Fibroblast of skin of left biceps (primary cell): ENCODE measurements at regions not wholly inside any gene's neighbourhood (a gene's known extent, or its start where the extent isn't known, plus 50 kb on each side); places are given as distances from the start of the nearest gene placed in this dataset.
A peak's percentile ranks its signal among the peaks of the same experiment; 100 is the strongest.
"Not testable (repeated sequence)": the region's sequence is repeated elsewhere in the genome, so short reads cannot be mapped to it uniquely, and the experiment has no call there.

ENCODE experiments used
- DNase-seq, 2 experiments: peaks; one replicate each; pipeline ENCODE4 v3.0.0-alpha.2; 2013; ENCODE audit warnings: low read depth in 2 of 2

DNA sequence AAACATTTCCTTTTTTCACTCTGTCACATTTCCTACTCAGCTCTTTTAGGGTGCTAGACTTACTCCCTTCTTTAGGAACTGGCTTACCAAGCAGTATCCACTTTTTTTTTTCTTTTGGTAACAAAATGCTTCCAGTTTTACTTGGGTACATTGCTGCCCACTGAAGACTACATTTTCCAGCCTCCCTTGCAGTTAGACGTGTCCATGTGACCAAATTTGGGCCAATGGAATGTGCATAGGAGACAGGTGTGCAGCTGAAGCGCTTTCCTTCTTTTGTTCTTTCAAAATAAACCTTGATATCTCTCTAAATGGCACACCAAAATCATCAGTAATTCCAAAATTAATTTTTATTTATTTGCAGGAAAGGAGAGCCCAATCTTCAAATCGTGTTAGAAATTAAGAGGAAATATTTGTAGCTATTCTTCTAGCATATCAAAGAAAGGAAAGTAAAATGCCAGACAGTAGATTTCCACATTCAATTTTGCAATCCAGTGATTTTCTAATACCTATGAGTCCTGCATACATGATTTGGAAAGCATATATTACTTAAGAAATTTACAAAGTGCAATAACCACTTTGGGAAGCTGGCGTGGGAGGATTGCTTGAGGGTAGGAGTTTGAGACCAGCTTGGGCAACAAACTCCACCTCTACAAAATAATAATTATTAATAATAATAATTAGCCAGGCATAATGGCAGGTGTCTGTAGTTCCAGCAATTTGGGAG, 422.0 kb upstream of the FRG2C start:
- no peak for DNase-seq

DNA sequence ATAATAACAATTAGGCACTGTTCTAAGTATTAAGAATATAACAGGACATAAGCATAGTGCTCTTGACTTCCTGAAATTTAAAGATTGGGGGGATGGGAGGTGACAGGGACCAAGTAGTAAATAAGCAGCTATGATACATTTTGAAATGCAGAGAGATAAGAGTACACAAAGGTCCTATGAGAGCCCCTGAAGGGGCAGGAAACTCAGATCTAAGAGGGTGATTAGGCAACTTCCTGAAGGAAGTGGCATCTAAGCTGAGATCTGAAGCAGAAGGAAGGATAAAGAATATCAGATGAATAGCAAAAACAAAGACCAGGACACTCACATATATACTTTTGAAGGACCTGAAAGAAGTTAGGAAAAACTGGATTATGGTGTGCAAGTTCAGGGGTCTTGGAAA, 415.2 kb upstream of the FRG2C start:
- DNase-seq, result no peak

DNA sequence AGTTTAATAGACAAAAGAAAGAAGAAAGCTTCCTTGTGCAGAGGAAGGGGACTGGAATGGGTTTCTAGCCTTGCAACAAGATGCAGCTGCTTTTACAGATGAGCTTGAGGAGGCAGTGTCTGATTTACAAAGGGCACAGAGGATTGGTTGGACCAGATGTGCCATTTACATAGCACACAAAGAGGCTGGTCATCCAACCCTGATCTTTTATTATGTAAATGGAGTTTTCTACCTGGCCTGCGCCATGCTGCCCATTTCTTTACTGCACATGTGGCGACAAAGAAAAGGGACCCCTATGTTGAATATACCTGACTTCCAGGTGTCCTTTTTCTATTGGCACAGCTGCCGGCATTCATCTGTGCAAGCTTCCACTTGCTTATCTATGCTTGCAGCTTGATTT, 409.4 kb upstream of the FRG2C start:
- DNase-seq, result no peak

DNA sequence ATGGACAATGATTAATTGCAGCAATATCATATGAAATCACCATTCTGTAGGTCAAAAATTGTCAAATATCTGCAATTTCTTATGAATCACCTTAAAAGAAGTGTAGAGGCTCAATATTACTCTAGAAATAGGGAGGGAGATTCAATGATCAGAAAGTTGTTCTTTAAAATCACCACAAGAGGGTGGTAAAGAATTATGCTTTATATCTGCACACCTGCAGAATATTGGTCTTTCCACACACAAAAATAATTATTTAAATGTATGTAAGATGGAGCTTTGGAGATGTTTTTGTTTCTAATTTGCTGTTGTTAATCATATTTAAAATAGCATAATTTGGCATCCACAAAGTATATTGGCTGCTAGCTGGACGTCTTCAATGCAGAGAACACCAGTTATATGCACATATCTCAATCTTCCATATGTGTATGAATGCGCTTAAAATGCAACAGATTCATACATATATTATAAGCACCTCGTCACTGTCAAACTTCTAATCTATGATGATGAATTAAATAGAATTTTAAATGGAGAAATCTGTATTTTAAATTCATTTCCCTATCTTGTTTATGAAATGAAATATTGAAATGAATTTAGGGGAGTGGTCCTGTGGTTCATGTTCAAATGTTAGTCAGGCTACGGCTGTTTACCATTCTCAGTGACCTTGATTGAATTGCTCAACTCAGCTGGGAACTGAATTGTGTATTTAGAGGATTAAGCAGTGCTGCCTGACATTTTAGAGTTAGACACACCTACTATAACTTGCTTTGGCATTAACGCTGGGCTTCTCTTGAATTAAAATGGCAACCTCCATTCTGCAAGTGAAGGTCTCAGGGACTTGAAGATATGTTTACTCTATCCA, 405.1 kb upstream of the FRG2C start:
- not testable (repeated sequence) for DNase-seq

DNA sequence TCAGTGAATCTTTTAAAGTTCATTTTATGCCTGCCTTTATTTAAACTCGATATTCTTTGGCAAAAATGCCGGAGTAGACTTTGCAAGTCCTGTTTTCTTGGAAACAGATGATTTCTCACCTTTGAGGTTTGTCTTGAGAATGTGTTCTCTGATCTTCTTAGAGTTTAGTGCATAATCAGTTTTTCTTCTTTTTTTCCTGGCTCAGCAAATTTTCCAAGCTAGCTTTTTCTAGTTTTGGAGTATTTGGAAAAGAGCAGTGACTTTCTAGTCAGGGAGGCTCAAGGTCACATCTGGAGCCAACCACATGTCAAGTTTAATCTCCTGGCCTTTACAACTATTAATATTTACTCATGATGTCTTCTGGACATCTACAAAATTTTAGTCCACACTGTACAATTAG, 403.2 kb upstream of the FRG2C start:
- DNase-seq, result not testable (repeated sequence)

DNA sequence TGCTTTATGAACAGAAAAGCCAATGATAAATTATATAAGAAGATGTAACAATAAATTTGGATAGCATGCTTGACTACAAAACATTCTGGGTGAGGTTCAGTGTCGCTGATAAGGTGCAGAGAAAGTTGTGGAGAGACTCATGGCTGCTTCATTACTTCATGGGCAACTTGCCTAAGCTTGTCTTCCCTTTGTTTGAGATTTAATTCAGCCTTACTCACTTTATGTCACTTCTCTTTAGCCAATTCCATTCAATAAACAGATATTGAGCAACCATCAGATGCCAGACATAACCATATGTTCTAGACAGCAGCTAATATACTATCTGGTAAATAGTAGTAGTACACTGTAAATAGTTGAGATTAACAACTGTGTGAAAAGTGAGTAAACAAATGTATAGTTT, 401.5 kb upstream of the FRG2C start:
- no peak for DNase-seq

DNA sequence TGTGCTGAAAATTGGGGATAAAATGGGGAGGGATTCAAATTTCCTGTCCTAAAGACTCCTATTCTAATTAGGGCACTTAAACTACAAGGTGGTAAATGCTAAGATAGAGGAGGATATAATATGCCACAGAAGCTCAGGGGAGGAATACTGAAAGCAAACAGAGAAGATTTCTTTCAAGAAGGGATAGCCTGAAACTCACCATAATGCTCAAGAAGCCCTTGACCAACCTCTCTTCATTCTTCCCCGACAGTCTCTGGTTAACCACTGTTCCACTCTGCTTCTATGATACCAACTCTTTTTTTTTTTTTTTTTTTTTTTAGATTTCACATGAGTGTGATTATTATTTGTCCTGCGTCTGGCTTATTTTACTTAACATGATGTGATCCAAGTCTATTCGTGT, 398.2 kb upstream of the FRG2C start:
- DNase-seq, result no peak

DNA sequence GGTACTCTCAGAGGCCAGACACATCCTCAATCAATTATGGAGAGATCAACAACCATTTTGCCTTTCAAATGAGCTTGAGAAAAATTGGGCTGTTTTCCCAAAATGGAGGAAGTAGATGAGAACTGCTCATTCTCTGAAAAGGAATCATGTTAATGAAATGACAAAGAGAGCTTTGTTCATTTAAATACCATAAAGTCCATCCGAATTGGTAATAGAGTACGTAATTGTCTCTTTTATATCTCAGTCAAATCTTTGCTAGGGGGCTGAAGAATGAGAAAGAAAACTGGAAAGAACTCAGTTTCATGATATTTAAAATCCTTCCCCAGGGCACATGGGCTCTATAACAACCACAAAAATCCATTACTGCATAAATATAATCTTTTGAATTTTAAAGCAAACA, 395.6 kb upstream of the FRG2C start:
- not testable (repeated sequence) for DNase-seq

DNA sequence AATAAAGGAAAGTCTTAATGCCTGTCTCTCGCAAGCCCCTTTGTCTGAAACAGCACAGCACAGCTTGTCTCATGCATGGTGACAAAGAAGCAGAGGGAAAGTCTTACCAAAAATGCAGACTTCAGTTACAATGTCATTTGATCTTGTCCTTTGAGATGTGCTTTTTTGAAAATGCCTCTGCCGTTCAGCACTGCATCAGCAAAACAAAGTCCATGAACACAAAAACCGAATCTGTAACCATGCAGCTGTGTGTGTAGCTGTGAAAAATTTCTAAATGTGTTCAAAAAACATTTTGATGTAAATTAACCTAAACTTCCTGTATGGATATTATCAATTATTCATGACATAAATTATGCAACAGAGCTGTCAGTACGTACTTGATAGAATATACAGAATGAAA, 391.9 kb upstream of the FRG2C start:
- DNase-seq, result not testable (repeated sequence)

DNA sequence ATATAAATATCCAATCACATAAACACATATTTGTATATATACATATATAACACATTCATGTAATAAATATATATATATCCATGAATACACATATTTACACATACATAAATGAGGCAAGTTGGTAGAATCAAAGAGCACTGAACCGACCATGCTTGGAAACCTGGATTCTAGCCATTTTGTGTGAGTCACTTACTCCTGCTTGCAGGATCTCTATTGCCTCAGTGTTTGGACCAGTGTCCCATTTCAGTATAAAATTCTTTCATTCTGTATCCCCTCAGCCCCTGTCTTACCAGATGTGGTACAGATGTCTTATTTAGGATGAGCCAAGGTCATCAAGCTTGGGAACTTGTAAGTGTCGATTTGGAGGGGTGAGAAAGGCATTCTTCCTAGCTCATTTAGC, 391.4 kb upstream of the FRG2C start:
- DNase-seq, result peak; percentile 56 to 59

DNA sequence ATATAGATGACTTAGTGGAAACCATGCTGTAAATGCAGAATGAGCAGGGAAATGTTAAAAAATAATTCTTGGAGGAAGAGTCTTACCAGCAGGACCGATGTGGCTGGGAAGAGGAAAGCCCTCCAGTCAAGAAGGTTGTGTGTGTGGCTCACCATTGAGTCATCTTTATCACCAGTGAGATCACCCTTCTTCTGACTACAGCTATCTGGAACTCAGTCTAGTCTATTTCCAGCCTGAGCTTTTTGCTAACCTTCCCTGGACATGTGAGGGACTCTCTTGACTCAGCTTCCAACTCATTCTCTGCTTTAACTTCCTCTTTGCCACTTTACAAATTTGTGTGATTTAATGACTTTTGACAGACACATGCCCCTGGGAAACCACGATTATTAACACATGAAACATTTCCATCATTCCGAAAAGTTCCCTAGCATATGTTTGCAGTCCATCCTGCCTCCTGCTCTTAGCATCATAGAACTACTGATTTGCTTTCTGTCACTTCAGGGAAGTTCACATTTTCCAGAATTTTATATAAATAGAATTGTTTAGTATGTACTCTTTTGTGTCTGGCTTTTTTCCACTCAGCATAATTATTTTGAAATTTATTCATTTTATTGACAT, 378.5 kb upstream of the FRG2C start:
- peak; percentile 32 to 42 for DNase-seq

DNA sequence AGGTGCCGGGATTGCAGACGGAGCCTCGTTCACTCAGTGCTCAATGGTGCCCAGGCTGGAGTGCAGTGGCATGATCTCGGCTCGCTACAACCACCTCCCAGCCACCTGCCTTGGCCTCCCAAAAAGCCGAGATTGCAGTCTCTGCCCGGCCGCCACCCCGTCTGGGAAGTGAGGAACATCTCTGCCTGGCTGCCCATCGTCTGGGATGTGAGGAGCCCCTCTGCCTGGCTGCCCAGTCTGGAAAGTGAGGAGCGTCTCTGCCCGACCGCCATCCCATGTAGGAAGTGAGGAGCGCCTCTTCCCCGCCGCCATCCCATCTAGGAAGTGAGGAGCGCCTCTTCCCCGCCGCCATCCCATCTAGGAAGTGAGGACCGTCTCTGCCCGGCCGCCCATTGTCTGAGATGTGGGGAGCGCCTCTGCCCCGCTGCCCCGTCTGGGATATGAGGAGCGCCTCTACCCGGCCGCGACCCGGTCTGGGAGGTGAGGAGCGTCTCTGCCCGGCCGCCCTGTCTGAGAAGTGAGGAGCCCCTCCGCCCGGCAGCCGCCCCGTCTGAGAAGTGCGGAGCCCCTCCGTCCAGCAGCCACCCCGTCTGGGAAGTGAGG, 375.1 kb upstream of the FRG2C start:
- DNase-seq, result not testable (repeated sequence)

DNA sequence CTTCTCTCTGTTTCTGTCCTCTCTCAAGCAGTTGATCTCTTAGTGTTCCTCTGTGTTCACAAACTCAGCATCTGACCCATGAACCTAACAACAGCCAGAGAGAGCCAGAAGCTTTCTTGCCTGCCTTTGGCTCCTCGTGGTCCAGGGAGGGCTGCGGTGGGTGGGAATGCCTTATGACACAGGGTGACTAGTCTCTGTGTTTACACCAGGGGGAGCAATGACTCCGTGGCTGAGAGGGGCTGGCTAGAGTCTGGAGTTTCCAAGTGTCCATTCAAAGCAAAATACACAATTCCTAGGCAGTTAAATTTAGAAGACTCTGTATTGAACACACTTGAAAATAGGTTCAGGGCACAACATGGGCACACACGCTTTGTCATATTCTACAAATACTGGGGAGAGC, 370.0 kb upstream of the FRG2C start:
- DNase-seq, result no peak

DNA sequence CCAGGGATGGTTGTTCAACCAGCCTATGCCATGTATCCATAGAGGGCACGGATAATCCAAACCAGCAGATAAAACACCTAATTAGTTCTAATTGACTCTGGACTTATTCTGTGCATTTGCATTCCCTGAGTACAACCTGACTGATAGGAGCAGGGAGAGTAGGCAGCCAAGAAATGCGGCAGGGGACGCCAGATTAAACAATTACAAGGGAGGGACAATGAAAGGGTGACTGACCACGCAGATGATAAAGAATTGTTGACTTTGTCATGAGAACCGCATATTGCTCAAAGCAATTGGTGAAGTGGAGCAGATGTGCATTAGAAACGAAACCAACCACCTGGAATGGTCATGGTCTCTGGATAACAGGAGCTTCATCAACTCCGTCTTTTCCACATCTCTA, 369.1 kb upstream of the FRG2C start:
- no peak for DNase-seq

DNA sequence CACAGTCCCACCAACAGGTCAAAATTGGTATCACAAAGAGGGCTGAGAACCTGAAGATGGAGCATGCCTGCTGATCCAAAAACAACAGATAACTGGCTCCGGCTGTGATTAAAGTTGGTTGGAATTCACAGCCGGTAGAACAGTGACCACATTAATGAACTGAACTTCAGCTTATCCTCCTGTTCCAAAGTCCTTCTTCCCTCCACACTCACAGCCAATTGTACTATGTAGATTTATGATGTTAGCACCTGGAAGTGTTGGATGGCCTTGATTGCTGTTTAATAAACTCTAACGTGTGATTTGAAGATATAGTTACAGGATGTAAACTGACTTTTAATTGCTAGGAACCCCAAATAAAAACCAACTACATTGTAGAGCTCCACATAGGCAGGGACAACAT, 367.3 kb upstream of the FRG2C start:
- DNase-seq, result no peak

DNA sequence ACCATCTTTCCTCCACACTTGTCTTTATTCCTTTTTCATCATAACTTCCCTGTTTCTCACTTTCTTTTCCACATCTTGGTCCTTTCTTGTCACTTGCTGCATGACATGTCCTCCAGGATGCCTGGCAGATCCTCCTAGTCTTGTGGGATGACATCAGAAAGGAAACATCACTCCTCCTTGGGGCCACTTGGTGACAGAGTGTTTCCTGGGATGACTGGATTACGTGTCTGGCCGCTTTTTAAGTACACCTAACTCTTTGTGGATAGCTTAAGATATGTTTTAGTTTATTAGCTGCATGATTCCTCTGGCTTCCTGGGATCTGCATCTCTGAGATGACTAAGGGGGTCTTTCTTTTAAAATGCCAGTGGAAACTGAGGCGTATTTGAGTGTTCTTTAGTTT, 363.5 kb upstream of the FRG2C start:
- DNase-seq, result no peak

DNA sequence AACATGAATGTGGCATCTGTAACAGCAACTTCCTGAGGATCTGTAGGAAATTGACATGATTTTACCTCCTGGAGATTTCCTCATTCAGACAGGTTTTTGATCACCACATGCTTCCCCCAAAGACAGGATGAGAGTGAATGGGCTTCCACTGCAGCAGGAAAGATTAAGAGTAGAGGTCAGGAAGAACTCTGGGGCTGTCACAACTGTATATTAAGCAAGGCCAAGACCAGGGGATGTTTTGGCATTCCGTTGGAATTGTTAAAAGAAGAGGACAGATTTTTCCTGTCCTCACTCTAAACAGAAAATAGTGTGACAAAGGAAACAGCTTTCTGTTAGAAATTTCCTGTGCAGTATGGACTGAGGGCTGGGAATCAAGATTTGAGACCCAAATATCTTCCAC, 363.1 kb upstream of the FRG2C start:
- DNase-seq, result not testable (repeated sequence)

DNA sequence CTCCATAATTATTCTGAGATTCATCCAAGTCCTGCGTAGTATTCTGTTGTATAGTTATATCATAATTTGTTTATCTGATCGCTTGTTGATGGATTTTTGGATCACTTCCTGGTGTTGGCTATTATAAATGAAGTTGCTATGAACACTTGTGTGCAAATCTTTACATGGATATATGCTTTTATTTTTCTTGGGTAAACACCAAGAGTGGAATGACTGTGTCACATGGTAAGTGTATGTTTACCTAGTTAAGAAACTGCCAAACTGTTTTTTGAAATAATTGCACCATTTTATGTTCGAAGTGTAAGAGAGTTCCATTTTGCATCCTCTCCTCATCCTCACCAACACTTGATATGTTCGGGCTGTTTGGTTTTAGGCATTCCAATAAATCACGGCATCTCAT, 360.4 kb upstream of the FRG2C start:
- DNase-seq, result no peak

DNA sequence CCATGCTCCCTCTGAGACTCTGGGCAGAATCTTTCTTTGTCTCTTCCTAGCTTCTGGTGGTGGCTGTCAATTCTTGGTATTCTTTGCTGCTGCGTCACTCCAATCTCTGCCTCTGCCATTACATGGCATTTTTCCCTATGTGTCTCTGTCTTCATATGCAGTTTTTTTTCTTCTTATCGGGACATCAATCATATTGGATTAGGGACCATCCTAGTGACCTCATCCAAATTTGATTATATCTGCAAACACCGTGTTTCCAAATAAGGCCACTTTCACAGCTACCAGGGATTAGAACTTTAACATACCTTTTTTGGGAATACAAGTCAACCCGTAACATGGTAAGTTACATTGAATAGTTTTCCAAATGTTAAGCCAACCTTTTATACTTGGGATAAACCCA, 358.2 kb upstream of the FRG2C start:
- DNase-seq, result no peak

DNA sequence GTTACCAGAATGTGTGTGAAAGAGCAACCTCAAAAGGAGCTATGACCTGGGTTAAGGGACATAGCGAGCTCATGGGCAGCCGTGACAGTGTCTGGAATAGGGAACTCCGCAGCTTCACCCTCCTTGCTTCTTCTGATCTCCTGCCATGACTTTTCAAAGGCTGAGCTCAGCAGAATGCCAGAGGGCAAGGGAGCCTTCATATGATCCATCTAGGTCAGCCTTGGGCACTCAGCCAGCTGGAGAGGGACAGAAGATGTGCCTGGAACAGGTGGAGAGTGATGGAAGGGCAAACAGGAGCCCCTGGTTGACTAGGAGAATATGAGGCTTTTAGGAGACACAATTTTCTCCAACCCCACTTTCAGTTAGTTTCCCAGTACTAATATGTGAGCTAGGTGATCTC, 352.8 kb upstream of the FRG2C start:
- not testable (repeated sequence) for DNase-seq

DNA sequence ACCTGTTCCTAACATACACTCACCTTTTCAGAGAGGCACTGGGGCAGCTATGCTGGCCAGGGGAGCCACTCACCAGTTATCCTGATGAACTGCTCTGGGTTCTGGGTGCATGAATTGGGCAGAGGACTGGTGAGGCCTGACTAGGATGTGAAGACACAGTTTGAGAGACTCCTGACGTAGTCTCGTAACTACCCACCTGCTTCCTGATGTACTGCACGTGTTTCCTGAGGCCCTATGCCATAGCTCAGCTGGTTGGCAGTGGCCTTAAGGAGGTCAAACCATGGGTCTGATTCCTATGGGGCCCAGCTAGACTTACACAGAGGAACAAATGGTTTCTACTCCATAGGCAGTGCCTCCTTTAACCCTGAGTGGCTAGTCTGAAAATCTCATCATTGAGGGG, 351.7 kb upstream of the FRG2C start:
- DNase-seq, result not testable (repeated sequence)

DNA sequence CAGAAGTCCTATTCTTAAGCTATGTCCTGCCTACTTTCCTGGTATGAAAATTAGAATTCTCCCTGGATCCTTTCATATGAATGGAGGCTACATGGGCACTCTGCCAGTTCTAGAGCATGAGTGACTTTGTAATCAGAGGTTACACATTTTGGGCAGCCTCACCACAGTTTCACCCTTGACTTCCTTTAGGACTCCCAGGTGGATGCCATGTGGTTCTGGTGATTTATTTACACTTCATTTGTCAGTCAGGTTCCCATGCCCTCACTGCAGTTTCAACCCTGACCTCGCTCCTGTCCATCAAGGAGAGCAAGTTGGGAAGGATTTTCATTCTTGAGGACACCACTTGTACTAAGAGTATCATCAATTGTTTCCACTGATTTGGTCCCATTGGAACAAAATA, 344.4 kb upstream of the FRG2C start:
- not testable (repeated sequence) for DNase-seq
